ENCODE measurements at regions not wholly inside any gene's neighbourhood (a gene's known extent, or its start where the extent isn't known, plus 50 kb on each side); places are given as distances from the start of the nearest gene placed in this dataset.

DNA sequence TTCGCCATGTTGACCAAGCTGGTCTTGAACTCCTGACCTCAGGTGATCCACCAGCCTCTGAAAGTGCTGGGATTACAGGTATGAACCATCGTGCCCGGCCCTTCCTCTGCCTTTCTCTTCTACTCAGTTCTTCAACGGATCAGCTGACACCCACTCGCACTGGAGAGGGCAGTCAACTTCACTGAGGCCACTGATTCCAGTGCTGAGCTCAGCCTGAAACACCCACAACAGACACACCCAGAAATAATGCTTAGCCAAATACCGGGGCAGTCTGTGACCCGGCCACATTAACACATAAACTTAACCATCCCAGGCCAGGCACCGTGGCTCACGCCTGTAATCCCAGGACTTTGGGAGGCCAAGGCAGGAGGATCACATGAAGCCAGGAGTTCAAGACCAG is 119.3 kb upstream of the CHST15 start:
- TF ChIP-seq EP300 (IDR thresholded peaks at IDR 0.05) = no peak
- TF ChIP-seq POLR2A (IDR thresholded peaks at IDR 0.05) = no peak
- TF ChIP-seq, protein P1, sequence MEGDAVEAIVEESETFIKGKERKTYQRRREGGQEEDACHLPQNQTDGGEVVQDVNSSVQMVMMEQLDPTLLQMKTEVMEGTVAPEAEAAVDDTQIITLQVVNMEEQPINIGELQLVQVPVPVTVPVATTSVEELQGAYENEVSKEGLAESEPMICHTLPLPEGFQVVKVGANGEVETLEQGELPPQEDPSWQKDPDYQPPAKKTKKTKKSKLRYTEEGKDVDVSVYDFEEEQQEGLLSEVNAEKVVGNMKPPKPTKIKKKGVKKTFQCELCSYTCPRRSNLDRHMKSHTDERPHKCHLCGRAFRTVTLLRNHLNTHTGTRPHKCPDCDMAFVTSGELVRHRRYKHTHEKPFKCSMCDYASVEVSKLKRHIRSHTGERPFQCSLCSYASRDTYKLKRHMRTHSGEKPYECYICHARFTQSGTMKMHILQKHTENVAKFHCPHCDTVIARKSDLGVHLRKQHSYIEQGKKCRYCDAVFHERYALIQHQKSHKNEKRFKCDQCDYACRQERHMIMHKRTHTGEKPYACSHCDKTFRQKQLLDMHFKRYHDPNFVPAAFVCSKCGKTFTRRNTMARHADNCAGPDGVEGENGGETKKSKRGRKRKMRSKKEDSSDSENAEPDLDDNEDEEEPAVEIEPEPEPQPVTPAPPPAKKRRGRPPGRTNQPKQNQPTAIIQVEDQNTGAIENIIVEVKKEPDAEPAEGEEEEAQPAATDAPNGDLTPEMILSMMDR (IDR thresholded peaks at IDR 0.05) = no peak

All from suprapubic skin (tissue), 3 donors.